ENCODE measurements at regions not wholly inside any gene's neighbourhood (a gene's known extent, or its start where the extent isn't known, plus 50 kb on each side); places are given as distances from the start of the nearest gene placed in this dataset.
"Not testable (repeated sequence)": the region's sequence is repeated elsewhere in the genome, so short reads cannot be mapped to it uniquely, and the experiment has no call there.

GRCh38 chr13:88718781-88719180 lies 1047.6 kb downstream of the SLITRK5 start:
- DNase-seq (ENCODE audit: low spot score) = no peak

- DNase-seq (ENCODE audit: low spot score) = no peak
These were observed 1054.9 kb downstream of the SLITRK5 start for GRCh38 chr13:88726075-88726474.

- DNase-seq (ENCODE audit: low spot score) = not testable (repeated sequence)
These were observed 1056.1 kb downstream of the SLITRK5 start for GRCh38 chr13:88727236-88727635.

GRCh38 chr13:88729605-88730004 lies 1058.4 kb downstream of the SLITRK5 start:
- no peak for DNase-seq (ENCODE audit: low spot score)

- no peak for DNase-seq (ENCODE audit: low spot score)
These were observed 1064.9 kb downstream of the SLITRK5 start for GRCh38 chr13:88736026-88736425.

- DNase-seq (ENCODE audit: low spot score) = no peak
These were observed 1068.0 kb downstream of the SLITRK5 start for GRCh38 chr13:88739195-88739594.

GRCh38 chr13:88744289-88744688 lies 1073.1 kb downstream of the SLITRK5 start:
- no peak for DNase-seq (ENCODE audit: low spot score)

- DNase-seq (ENCODE audit: low spot score) = no peak
These were observed 1073.8 kb downstream of the SLITRK5 start for GRCh38 chr13:88745011-88745410.

GRCh38 chr13:88752041-88752440 lies 1080.9 kb downstream of the SLITRK5 start:
- no peak for DNase-seq (ENCODE audit: low spot score)

- DNase-seq (ENCODE audit: low spot score) = no peak
These were observed 1083.0 kb downstream of the SLITRK5 start for GRCh38 chr13:88754141-88754540.

- DNase-seq (ENCODE audit: low spot score) = no peak
These were observed 1090.0 kb downstream of the SLITRK5 start for GRCh38 chr13:88761145-88761544.

- no peak for DNase-seq (ENCODE audit: low spot score)
These were observed 1092.9 kb downstream of the SLITRK5 start for GRCh38 chr13:88764103-88764502.

GRCh38 chr13:88800505-88800904 lies 1129.3 kb downstream of the SLITRK5 start:
- DNase-seq (ENCODE audit: low spot score) = no peak

- DNase-seq (ENCODE audit: low spot score) = no peak
These were observed 1130.2 kb downstream of the SLITRK5 start for GRCh38 chr13:88801361-88801760.

GRCh38 chr13:88802886-88803285 lies 1131.7 kb downstream of the SLITRK5 start:
- no peak for DNase-seq (ENCODE audit: low spot score)

- no peak for DNase-seq (ENCODE audit: low spot score)
These were observed 1135.3 kb downstream of the SLITRK5 start for GRCh38 chr13:88806438-88806837.

- DNase-seq (ENCODE audit: low spot score) = no peak
These were observed 1146.4 kb downstream of the SLITRK5 start for GRCh38 chr13:88817560-88817959.

GRCh38 chr13:88823114-88823513 lies 1151.9 kb downstream of the SLITRK5 start:
- DNase-seq (ENCODE audit: low spot score) = no peak

GRCh38 chr13:88824218-88824617 lies 1153.0 kb downstream of the SLITRK5 start:
- DNase-seq (ENCODE audit: low spot score) = no peak

GRCh38 chr13:88840085-88840484 lies 1168.9 kb downstream of the SLITRK5 start:
- no peak for DNase-seq (ENCODE audit: low spot score)

- DNase-seq (ENCODE audit: low spot score) = not testable (repeated sequence)
These were observed 1181.1 kb downstream of the SLITRK5 start for GRCh38 chr13:88852293-88852692.

GRCh38 chr13:88857256-88857655 lies 1186.1 kb downstream of the SLITRK5 start:
- no peak for DNase-seq (ENCODE audit: low spot score)

GRCh38 chr13:88862095-88862620 lies 1191.0 kb downstream of the SLITRK5 start:
- no peak for DNase-seq (ENCODE audit: low spot score)

- DNase-seq (ENCODE audit: low spot score) = no peak
These were observed 1191.9 kb downstream of the SLITRK5 start for GRCh38 chr13:88863116-88863515.

GRCh38 chr13:88866195-88866594 lies 1195.0 kb downstream of the SLITRK5 start:
- DNase-seq (ENCODE audit: low spot score) = no peak
